DMS153 treated with DMSO at 0.1 percent for 48 hours (cell line): ENCODE measurements at regions not wholly inside any gene's neighbourhood (a gene's known extent, or its start where the extent isn't known, plus 50 kb on each side); places are given as distances from the start of the nearest gene placed in this dataset.
"Not testable (repeated sequence)": the region's sequence is repeated elsewhere in the genome, so short reads cannot be mapped to it uniquely, and the experiment has no call there.

Experiments used
- DNase-seq: peaks from one replicate; lab custom pipeline; 2025; ENCODE audit not compliant: unreplicated experiment; lab: John Stamatoyannopoulos, UW

DNA sequence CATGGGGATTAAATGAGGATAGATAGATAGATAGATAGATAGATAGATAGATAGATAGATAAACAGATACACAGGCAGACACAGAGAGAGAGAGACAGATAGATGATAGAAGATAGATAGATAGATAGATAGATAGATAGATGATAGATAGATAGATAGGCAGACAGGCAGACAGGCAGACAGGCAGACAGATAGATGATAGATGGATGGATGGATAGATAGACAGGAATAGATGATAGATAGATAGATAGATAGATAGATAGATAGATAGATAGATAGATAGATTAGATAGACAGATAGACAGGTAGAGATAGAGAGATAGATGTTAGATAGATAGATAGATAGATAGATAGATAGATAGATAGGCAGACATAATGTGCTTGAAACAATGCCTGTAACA is 137.3 kb downstream of the MED10 start:
- not testable (repeated sequence) for DNase-seq

DNA sequence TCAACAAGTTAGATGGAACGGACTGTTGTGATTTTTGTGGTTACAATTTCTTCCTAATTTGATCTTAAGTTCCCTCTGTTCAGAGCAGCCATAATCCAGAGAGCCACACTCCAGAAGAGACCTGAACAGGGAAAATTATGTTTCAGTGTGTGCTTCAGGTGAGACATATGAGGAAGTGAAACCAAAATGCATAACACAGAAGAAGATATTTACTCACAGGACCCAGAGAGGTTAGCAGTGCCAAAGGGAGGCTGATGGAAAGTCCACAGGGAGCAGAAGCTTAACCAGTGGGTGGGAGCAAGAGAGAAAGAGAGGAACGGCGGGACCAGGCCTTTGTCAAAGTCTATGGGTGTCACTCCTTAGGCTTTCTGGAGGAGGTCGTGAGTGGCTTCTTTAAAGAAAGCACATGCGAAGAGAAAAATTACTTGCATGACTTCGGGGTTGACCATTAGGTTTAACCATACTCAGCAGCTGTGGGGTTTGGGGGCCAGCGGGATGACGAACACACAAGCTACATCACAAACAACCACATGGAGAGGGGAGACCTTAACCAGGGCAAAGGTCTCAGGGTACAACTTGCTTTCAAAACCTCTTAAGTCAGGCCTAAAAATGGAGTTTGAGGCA is 141.4 kb downstream of the MED10 start:
- DNase-seq = no peak

DNA sequence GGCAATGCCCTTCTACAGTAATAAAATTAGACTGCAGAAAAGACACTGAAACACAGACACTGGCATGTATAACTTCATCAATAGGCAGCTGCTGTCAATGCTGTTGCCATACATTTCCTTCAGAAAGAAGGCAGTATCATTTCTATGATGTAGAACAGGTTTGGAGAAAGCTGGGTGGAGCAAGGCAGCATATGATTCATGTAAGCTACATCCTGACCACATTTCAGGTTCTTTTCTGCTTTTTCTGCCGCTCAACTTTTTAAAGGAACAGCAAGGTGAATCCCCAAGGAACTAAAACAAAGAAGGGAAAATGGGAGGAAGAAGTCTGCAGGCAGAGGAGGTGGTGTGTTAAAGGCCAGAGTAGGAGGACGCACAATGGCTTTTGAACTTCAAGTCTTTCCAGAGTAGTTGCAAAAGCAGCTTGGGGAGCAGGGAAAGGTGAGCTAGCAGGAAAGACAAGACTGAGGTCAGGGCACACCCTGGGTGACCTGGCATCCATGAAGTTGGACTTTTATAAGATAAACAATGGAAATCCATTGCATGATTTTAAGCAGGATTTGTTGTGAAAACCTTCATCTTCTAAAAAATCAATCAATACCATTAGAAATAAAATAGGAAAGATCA is 142.1 kb downstream of the MED10 start:
- no peak for DNase-seq

DNA sequence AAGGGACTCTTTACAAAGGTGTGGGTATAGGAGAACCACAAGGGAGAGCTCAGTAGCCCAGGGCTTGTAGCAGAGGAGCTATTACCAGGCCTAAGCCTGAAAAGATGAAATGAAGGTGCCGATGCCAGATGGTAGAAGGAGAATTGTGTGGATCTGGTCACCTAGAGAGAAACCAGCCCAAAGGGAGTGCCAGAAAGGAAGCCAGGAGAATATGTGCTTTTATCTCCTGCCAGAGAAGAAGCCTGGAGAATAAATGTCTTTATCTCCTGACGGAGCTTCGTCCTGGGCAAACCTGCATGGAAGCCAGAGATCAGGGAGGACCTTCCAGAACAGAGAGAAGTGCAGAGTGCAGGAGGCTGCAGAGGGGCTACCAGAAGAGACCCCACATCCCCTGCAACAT is 142.6 kb downstream of the MED10 start:
- DNase-seq = no peak

DNA sequence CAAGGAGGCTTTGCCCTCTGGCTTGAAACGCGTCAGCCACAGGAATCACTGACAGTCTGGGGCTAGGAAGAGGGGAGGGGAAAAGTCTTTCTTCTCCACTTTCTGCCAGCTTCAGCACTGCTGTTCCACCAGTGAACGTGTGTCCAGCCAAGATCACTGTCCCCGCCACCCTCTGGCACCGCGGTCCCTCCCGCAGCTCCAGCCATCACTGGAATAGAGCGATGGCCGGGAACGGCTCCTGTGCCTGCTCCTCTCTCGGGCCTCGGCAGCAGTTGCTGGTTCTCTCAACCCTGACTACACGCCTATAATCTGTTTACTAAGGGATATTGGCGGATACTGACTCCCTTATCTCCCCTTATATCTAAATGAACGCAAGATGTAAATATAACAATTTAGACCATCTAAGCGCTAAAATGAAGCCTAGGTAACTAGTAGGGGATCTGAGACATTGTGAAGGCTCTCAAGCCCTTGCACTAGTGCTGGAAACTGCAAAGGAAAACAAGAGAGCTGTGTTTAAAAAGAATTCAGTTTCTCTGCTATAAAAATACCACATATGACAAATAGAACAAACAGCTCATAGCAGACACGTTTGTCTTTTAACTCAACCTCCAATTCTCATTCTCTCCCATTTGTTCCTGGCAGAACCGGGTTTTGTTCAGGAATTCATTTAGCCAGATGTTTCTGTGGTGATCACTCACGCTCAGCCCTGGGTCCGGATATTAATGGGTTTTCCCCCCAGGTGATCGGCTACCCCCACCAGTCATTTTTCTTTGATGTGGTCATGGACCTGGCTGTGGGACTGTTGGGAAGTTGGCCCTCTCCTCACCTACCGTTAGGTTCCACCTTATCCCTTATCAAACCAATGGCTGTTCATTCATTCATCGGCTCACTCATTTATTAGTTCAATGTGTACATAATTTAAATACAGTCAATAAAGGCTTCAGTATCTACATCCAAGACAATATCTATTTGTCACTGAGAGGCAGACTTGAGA is 149.8 kb downstream of the MED10 start:
- DNase-seq = no peak

DNA sequence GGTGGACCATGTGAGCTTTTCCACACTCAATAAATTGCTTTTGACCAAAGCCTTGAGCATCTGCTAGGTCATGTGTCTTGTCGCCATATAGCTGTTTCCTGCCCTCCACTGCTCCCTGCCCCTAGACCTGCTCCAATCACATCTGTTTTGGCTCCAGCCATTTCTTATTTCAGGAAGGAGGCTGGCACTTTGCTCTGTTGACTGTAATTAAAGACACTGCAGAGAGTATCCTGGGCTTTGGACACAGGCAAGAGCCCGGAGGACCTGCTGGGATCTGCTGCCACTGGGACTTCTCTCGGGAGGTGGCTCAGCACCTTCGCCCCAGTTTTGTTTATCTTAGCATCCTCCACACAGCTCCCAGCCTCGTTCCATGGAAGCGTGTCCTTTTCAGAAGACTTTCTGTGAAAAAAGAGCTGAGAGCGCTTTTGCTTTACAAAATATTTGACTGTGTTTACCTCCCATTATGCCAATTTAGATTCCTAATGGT is 153.2 kb downstream of the MED10 start:
- DNase-seq = no peak

DNA sequence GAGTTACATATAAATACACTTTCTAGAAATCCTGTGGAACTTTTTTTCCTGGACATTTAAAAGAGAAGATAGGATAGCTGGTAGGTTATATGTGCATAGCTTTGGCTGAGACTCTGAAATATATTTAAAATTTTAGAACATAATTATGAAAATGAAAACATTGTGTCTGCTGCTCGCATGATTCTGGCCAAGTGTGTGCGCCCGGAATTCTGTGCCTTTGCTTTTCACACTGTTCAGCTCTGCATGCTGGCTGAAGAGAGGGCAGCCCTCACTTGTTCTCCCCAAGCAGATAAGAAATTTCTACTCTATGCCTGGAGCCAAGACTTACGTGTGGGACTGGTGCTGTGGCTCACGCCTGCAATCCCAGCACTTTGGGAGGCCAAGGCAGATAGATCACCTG is 153.9 kb downstream of the MED10 start:
- DNase-seq = no peak

DNA sequence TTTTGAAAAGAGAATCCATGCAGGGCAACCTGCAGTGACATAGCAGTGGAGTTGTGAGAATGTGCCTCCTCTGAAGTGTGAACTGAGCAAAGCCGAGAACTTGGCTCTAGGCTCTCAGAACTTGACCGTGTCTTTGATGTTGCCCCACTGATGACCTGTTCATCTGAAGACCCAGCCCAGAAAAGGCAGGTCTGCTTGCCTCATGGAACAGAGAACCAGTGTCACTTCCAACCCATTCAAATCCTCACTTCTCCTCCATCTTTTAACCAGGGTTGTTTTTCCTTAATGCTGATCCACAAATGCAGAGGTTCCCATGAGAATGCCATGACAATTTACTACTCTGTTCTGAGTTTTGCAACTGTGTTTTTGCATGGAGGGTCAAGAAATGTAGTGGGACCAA is 155.4 kb downstream of the MED10 start:
- DNase-seq = no peak

DNA sequence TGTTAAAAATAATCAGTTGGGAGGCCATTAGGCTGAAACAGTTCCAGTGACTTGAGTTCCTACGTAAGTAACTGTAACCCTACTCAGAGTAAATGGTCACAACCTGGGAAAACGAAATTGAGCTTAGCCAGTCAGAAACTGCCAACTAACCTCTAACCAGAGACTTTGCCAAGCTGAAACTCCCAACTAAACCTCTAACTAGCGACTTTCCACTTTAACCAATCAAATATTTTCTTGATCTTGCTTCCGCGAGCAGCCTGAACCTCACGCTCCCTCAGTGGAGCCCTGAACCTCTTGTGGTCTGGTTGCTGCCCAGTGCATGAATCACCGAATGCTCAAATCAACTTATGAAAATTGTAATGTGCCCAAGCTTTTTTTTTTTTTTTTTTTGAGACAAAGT is 156.2 kb downstream of the MED10 start:
- no peak for DNase-seq

DNA sequence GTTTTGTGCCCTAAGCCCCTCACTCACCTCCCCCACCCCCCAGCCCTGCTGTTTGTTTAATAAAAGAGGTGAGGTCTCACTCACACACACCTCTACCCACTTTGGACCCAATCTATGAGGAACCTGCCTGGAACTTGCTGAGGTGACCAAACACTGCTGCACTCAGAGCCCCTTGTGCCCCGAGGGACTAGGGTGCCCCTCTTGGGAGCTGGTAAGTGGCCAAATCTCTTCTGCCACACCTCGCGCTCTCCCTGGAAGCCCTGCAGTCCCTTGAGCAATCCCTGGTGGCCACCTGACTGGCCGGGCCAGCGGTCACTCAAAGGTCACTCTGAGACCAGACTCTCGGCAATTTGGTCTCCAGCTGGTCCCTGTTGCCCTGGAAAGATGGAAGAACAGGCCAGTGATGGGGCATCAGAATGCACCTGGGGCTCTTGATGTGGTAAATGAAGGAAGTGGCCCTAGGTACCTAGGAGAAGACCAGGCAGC is 157.2 kb downstream of the MED10 start:
- DNase-seq = no peak

DNA sequence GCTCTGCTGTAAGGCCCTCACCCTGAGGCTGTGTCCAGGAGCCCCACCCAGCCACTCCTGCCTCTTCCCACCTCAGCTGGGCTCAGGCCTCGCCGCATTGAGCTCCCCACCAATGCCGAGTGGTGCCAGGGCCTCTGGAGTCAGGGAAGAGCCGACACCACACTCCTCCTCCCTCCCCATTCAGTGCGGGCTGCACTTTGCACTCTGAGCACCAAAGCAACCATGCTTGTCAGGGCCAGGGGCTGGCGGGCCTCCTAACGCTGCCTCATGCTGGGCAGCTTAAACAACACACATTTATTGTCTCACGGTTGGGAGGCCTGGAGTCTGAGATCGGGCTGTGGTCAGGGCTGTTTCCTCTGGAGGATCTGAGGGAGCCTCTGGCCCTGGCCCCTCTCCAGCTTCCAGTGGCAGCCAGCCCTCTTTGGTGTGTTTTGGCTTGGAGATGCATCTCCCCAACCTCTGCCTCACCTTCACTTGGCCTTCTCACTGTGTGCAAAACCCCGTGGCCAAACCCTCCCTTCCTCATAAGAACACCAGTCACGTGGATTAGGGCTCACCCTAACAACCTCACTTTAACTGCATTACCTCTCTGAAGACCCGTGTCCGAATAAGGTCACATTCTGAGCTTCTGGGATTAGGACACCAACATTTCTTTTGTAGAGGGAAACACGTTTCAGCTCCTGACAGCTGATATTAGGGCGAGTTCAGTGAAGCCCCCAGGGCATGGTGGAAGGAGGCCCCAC is 157.8 kb downstream of the MED10 start:
- no peak for DNase-seq

DNA sequence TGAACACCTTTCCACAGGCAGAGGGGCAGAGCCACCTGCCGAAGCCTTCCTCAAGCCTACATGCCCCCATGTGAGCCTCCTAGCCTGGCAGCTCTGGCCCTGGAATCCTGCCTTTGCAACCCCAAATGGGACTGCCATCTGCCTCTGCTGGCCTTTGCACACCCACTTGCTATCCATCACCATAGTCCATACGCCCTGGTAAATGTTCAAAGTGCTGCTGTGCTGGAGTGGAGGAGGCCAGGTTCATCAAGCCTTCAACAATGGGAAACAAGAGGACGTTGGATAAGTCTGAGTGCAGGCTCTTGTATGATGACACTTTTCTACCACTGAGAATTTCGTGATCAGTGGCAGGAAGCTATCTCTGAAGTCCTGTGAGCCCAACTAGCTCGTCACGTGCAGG is 159.8 kb downstream of the MED10 start:
- DNase-seq = no peak

DNA sequence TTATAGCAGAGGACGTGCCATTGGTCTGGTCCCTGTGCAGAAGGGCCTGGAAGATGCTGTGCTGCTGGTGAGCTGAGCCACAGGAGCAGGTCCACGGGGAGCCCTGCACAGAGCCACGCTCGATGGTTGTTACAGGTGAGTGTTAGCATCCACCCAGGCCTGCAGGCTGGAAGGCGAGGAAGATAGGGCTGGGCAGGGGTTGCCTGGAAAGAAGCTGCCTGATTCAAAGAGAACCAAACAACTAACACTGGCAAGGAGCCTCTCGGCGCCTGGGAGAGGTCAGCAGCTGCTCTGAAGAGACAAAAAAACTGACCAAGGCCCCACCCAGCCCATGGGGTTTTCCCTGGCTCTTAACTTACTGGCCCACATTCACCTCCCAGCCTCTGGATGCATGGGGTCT is 160.2 kb downstream of the MED10 start:
- DNase-seq = no peak

DNA sequence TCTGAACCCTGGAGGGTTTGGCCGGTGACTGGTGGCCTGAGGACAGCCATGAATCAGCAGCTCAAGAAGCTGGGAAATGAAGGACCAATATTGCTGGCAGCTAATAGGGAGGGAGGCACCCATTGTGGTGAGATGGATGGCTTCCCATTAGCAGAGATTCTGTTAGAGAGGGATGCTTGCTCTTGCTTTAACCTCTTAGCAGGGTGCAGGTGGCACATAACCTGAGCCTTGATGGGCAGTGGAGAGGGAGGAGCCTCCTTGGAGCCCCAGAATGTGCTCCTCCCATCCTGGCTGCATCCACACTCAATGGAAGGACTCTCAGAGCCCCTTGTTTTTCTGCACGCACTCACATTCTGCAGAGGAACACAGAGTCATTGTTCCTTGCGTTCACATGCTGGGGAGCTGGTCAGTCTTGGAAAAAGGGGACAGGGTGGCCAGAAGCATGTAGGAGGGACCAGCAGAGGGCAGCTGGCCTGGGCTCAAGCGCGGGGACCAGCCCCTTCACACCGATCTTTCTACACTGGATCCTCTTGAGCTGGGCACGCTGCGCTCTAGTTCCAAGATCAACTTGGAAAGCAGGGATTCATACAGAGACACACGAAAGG is 161.8 kb downstream of the MED10 start:
- DNase-seq = no peak

DNA sequence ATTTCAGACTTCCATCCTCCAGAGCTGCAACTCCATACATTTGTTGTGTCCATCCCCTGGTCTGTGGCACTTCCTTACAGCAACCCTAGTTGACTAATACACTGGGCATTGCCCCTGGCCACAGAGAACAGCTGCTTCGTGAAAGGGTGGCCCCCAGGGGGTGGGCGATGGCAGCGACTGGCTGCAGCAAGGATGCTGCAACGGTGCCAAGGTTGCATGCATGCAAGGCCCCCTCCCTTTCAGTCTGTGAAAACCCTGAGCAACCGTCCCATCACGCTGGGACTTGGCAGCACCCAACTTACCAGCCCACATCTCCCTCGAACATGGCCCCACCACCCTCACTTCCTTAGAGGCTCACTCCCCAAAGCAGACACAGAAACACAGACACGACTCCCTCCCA is 162.5 kb downstream of the MED10 start:
- no peak for DNase-seq

DNA sequence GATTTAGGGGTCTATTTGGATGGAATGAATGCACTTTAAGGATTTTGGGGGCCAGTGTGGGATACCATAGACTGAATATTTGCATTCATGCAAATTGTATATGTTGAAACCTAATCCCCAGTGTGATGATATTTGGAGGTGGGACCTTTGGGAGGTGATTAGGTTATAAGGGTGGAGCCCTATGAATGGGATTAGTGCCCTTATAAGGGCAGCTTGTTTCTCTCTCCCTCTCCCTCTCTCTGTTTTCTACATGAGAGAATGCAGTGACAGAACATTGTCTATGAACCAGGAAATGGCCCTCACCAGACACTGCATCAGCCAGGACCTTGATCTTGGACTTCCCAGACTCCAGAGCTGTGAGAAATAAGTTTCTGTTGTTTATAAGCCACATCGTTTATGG is 166.1 kb downstream of the MED10 start:
- no peak for DNase-seq

DNA sequence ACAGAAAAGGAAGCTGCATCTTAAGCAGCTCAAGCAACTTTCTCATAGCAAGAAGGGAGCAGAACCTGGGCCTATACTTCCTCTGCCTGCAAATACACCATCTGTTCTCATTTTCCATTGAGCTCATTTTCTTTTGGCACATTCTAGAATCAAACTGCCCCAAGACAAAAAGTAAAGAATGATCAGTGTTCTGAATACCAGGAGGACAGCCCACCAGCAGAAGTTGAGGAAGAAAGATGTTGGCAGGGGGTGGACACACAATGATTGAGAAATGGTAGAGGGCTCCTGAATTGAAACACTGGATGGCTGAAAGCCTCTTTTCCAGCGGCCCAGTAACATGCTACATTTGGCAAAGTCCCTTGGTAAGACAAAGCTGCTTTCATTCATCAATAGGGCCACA is 171.8 kb downstream of the MED10 start:
- DNase-seq = no peak

DNA sequence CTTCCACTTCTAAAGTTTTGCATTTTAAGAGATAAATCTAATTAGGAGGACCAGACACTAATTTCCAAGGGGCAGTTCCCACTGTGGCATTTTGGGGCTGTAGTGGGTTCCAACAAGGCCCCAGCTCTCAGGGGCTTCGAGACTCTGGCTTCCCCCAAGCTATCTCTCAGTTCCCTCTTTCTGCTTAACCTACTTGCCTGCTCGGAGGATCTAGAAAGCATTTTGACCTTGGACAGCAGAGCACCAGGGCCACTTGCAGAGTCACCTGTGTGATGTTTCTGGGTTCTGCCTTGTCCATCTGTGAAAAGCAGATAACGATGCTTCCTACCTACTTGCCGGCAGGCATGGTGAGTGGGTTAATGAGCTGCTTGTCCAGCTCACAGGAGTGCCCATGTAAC is 175.4 kb downstream of the MED10 start:
- no peak for DNase-seq

DNA sequence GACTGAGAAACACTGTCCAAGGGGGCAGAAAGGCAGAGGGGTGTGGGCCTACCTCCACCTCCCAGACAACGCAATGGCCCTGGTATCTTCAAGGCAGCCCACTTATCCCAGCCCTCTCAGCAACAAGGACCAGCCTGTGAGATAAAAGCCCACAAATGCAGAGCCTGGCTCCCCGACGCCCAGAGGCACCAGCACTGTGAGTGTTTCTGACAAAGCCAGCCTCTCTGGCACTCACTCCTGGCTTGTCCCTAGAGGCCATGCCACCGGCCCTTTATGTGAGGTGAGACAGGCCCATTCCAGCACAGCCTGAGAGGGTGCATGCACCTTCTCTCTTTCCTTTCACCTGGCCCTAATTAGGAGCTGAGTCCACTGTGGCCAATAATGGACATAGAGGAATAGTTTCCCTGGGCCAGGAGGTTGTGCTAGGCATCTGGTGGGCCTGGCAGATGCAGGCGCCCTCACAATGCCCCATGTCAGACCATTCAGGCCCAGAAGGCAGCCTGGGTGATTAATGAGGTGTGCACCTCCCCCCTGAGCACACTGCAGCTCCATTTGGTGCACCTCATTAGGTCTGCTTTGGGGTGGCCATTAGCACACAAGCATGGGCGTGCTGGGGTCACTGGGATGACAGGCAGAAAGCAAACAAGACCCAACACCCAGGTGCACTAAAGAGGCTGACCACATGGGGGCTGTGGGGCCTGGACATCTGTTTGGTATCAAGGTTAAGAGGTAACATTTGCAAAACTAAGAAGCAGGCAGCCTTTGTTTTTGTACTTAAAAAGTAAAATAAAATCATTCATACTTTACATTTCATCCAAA is 176.0 kb downstream of the MED10 start:
- DNase-seq = no peak

DNA sequence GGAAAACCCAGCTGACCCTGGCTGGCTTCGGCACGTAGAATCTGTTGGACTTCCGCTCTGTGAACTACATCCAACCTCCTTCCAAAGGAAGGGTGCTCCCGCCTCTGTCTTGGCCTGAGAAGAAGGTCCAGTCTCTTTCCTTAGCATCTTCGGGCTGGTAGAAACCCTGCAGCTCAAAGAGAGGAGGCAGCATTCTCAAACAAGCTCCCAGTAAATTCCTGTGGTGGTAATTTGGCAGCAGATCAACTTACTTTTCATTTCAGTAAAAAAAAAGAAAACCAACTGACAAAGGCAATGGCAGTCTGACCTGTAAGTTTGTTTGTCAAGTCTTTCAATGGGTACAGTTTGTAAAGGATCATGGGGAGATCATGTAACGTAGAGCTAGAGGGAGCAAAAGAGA is 176.7 kb downstream of the MED10 start:
- DNase-seq = no peak
